ENCODE measurements at regions not wholly inside any gene's neighbourhood (a gene's known extent, or its start where the extent isn't known, plus 50 kb on each side); places are given as distances from the start of the nearest gene placed in this dataset.

GRCh38 chr12:22115711-22116110, 69.7 kb downstream of the CMAS start:
- Histone ChIP-seq H3K27ac (no peak overlapping the region), H3K4me1 (peaks cover 0 to 4% (median 0%) of the 10 kb centered on the region in 12 donors), H3K9me3 (no peaks in the 10 kb centered on the region), H3K4me3 (peak overlapping the region in 3 of 12 donors; percentile 19 to 34 (median 33)), H3K27me3 (no peaks in the 10 kb centered on the region), H3K36me3 (no peaks in the 10 kb centered on the region)
- intact Hi-C loops (cut with DNase I) = no loop called here
- TF ChIP-seq CTCF (IDR thresholded peaks at IDR 0.05) (no peak), POLR2A (IDR thresholded peaks at IDR 0.05) (no peak)
- no peak for ATAC-seq
- WGBS, 4 donors = 68 to 87% (median 82%) methylated on average over 4 of the region's 4 CpGs
- no peak for DNase-seq

- Histone ChIP-seq H3K9me3 (no peaks in the 10 kb centered on the region), H3K27me3 (no peaks in the 10 kb centered on the region), H3K36me3 (no peaks in the 10 kb centered on the region), H3K27ac (no peak overlapping the region), H3K4me1 (peaks cover 0 to 4% (median 0%) of the 10 kb centered on the region in 12 donors), H3K4me3 (peak overlapping the region in 4 of 12 donors; percentile 7 to 34 (median 26))
- WGBS, 4 donors = 43 to 62% (median 45%) methylated on average over 5 of the region's 5 CpGs
- ATAC-seq = peak in 2 of 4 donors; percentile 39 to 66
- DNase-seq = no peak
- TF ChIP-seq POLR2A (IDR thresholded peaks at IDR 0.05) (no peak), CTCF (IDR thresholded peaks at IDR 0.05) (no peak)
- intact Hi-C loops (cut with DNase I) = no loop called here
Measured at GRCh38 chr12:22116376-22116775, 70.4 kb downstream of the CMAS start.

- intact Hi-C loops (cut with DNase I) = no loop called here
- Histone ChIP-seq H3K27me3 (no peaks in the 10 kb centered on the region), H3K4me1 (peaks cover 0 to 9% (median 0%) of the 10 kb centered on the region in 12 donors), H3K9me3 (no peaks in the 10 kb centered on the region), H3K27ac (no peak overlapping the region), H3K4me3 (no peak overlapping the region), H3K36me3 (no peaks in the 10 kb centered on the region)
- 50 to 61% (median 58%) methylated on average over 3 of the region's 3 CpGs for WGBS, 4 donors
- TF ChIP-seq POLR2A (IDR thresholded peaks at IDR 0.05) (no peak), CTCF (IDR thresholded peaks at IDR 0.05) (no peak)
- ATAC-seq = no peak
- no peak for DNase-seq
Measured at GRCh38 chr12:22117563-22118237, 71.7 kb downstream of the CMAS start.

- ATAC-seq (no peak), DNase-seq (no peak)
- Histone ChIP-seq H3K36me3 (no peaks in the 10 kb centered on the region), H3K4me3 (no peak overlapping the region), H3K27me3 (no peaks in the 10 kb centered on the region), H3K9me3 (no peaks in the 10 kb centered on the region), H3K4me1 (peaks cover 0 to 9% (median 0%) of the 10 kb centered on the region in 12 donors), H3K27ac (no peak overlapping the region)
- intact Hi-C loops (cut with DNase I) = no loop called here
- TF ChIP-seq CTCF (IDR thresholded peaks at IDR 0.05) (no peak), POLR2A (IDR thresholded peaks at IDR 0.05) (no peak)
- 62 to 71% (median 68%) methylated on average over 3 of the region's 3 CpGs for WGBS, 4 donors
Measured at GRCh38 chr12:22118238-22118790, 72.3 kb downstream of the CMAS start.

Data from heart left ventricle (tissue), 16 donors.